Activated CD4-positive, alpha-beta T cell treated with anti-CD3 and anti-CD28 coated beads for 24 hours (primary cell): ENCODE measurements at regions not wholly inside any gene's neighbourhood (a gene's known extent, or its start where the extent isn't known, plus 50 kb on each side); places are given as distances from the start of the nearest gene placed in this dataset.
A peak's percentile ranks its signal among the peaks of the same experiment; 100 is the strongest.

Experiments used
- DNase-seq, 2 donors: peaks; one replicate each; pipeline ENCODE4 v3.0.0-alpha.2; 2020; ENCODE audit warnings: low read depth in 2 of 2

DNA sequence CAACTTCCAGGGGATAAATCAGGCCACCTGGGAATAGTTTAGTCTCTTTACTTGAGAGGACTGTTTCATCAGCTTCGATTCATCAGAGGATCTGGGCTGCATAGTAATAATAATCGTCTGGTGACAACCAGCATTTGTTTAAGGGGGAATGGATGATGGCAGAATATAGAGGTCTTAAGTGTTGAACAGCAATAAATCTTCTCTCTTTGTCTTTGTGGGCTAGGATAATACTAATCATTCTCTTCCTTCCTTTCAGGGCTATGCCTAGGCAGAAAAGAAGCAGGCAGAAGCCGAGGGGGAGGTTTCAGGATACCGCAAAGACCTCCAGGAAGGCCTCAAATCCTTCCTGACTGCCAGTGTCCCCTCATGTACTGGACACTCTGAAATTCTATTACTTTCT lies 150.4 kb upstream of the GAREM1 start:
- no peak for DNase-seq

DNA sequence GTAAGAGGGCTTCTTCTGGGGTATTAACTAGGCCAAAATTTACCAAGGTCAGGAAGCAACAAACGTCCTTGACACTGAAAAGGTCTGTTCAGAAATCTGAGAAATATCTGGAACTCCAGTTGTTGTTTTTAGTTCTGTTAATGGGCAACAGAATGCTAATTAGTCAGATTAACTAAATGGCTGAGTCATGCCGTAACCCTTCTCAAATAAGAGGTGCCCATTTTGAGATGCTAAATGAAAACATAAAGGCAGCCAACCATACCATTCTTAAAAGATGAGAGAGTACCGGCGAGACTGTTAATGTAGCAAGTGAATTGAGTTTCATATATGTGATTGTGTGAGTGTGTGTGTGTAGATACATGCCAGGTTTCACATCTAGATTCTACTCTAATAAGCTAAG lies 147.9 kb upstream of the GAREM1 start:
- no peak for DNase-seq

GRCh38 chr18:32613821-32614220 lies 143.1 kb upstream of the GAREM1 start:
- no peak for DNase-seq

DNA sequence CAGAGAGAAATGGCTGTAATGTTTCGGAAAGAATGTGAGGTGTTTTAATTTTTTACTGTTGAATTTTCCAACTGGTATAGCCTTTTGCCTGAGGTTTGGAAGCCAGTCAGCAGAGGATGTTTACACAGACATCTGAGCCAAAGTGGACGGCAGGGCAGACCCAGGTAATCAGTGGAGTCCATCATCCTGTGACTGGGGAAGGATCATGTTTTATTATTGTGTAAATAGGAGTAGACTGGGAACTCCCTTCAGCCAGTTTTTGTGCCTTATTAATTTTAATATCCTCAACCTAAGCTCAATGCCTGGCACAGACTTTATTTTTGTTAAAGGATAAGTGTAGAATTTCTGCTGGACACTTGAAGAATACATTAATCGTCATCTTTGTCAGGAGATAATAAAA lies 142.0 kb upstream of the GAREM1 start:
- DNase-seq, result no peak

DNA sequence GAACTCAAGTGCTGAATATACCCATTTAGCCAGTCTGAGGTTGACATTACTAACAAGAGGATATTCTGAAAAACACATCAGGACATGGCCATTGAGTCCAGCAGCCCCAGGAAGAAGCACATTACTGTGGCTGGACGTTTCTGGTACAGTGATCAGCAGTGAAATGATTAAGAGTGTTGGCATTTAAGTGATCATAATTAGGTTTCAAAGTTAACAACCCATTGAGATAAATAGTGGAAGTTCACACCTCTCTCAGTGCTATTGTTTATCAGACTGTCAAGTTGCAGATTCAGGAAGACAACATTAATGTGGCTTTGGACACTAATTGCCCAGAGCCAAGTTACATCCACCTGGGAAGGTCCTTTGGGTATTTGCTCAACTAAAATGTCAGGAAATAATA lies 139.5 kb upstream of the GAREM1 start:
- DNase-seq, result no peak

GRCh38 chr18:32607816-32608215 lies 137.1 kb upstream of the GAREM1 start:
- DNase-seq, result no peak

DNA sequence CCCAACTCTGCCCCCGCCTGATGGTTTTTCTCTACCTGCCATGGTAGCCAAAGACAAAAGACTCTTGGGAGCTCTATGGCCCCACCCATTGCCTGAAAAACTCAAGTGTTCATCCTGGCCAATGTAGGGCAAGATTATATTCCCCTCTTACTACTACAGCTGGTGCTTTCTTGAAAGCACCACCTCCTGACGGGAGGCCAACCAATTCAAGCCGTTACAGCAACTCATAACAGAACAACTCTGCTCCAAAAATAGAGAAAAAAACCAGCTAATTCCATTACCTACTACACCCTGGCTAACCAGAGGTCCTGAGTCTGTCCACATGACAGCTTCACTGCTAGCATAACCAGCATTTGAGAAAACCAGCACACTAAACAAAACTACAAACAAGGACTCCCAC lies 127.5 kb upstream of the GAREM1 start:
- DNase-seq, result no peak

- no peak for DNase-seq
These were observed 125.8 kb upstream of the GAREM1 start for GRCh38 chr18:32596501-32596900.

- no peak for DNase-seq
These were observed 125.2 kb upstream of the GAREM1 start for GRCh38 chr18:32595832-32596231.

DNA sequence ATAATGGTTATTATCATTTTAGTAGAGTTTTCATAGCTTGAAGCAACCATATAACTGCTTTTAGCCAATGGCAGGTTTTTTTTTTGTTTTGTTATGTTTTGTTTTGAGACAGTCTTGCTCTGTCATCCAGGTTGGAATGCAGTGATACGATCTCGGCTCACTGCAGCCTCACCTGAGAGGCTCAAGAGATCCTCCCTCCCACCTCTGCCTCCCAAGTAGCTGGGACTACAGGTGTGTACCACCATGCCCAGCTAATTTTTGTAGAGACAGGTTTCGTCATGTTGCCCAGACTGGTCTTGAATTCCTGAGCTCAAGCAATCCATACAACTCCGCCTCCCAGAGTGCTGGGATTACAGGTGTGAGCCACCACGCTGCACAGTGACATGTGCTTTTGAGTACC lies 117.5 kb upstream of the GAREM1 start:
- no peak for DNase-seq

- DNase-seq, result no peak
These were observed 112.7 kb upstream of the GAREM1 start for GRCh38 chr18:32583431-32583830.

DNA sequence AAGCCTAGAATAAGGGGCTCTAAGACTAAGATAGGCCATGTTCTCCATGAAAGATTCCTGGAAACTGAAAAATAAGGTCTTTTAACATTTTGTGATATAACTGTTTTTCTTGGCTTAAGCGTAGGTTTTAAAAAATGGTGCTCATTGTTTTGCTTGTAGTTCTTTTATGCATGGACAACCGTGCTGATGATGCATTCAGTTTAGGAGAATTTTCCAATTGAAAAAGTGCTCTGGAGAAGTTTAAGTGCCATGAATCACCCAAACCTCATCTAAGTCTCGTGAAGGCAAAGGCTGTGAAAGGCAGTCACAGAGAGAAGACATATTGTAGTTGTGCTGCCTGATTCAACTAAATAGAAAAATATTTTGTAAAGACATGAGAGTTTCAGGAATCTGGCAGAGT lies 111.8 kb upstream of the GAREM1 start:
- no peak for DNase-seq

GRCh38 chr18:32577561-32577960 lies 106.9 kb upstream of the GAREM1 start:
- no peak for DNase-seq

DNA sequence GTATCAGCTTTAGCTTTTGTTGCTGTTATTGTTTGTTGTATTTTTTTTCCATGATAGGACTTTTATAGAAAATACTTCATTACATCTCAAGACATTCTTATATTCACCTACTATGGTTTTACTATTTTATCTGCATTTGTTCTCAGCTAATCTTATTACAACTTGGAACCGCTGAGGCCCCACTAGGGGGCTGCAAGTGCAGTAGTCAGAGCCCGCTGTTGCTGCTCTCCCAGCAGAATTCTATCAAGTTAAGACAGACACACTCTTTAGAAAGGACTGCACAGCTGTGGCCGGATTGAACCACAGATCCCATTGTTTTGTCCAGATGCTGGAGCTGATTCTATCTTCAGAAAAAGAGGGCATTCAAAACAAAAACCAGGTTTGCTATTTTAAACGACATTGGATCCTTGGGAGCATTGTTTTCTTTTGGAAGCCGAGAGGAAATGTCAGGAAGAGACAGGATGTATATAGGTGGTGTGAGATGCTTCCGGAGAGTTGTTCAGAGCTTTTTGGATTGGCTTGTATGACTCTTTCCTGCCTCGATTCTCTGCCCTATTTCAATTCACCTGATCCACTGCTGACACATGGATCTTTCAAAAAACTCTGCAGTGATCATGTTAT lies 105.7 kb upstream of the GAREM1 start:
- DNase-seq, result no peak

DNA sequence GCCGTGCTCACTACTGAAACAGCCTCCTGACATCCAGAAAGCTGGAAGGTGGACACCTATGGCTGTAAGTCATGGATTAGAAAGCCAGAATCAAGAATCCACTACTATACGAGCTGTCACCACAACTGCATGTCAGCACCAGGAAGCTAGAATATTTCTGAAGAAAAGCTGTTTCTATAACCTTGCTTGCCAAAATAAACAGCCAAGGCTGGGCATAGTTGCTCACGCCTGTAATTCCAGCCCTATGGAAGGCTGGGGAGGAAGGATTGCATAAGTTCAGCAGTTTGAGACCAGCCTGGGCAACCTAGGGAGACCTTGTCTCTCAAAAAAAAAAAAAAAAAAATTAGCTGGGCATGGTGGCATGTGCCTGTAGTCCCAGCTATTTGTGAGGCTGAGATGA lies 96.3 kb upstream of the GAREM1 start:
- DNase-seq, result no peak

- DNase-seq, result no peak
These were observed 83.1 kb upstream of the GAREM1 start for GRCh38 chr18:32553640-32554365.

- no peak for DNase-seq
These were observed 82.5 kb upstream of the GAREM1 start for GRCh38 chr18:32553174-32553573.

DNA sequence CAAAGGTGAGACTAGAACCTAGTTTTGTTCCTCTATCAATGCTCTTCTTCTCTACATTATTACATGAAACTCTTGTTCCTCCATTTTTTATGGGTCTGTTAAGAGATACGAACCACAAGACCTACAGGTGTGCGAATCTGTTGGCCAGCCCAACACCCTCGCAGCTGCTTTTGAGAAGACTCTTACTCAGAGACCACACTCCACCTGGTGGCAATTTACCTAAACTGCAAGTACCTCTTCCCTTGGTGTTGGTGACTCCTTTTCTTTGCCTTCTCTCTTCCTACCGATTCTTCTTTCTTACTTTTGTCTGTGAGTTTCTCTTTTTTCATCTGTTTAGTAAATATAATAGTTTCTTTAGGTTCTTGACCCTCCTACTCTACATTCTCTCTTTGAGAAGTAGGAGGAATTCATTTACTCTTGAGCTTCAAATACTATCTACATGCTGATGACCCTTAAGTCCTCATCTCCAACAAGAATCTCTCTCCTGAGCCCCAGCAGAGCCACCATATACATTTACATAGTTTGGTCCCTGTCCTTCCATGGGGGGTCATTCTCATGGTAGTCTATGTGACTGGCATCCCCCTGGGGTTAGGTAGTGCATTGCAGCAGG lies 81.8 kb upstream of the GAREM1 start:
- peak; percentile 22 to 54 for DNase-seq

- no peak for DNase-seq
These were observed 80.3 kb upstream of the GAREM1 start for GRCh38 chr18:32550963-32551362.

GRCh38 chr18:32549248-32550110 lies 78.8 kb upstream of the GAREM1 start:
- peak in 1 of 2 donors; percentile 32 for DNase-seq

GRCh38 chr18:32548688-32549087 lies 78.0 kb upstream of the GAREM1 start:
- no peak for DNase-seq

GRCh38 chr18:32545631-32546030 lies 74.9 kb upstream of the GAREM1 start:
- DNase-seq, result no peak
